ENCODE measurements at regions not wholly inside any gene's neighbourhood (a gene's known extent, or its start where the extent isn't known, plus 50 kb on each side); places are given as distances from the start of the nearest gene placed in this dataset.

- no peak overlapping the region for H3K27ac ChIP-seq (ENCODE audit: low read length)
- no peaks in the 10 kb centered on the region for H3K4me1 ChIP-seq (ENCODE audit: control insufficient read depth, insufficient read depth, low read length)
- no peaks in the 10 kb centered on the region for H3K27me3 ChIP-seq (ENCODE audit: control insufficient read depth, insufficient read depth, low read length)
- H3K4me3 ChIP-seq (ENCODE audit: low read length) = no peak overlapping the region
- no peaks in the 10 kb centered on the region for H3K36me3 ChIP-seq (ENCODE audit: control insufficient read depth, insufficient read depth, low read length)
- 80% methylated on average over 1 of the region's 5 CpGs for whole genome bisulfite sequencing (ENCODE audit: insufficient coverage, low lambda C conversion rate)
- H3K9me3 ChIP-seq (ENCODE audit: control insufficient read depth, low read depth, low read length) = no peaks in the 10 kb centered on the region
- no peak for DNase-seq
Measured at GRCh38 chr9:99732715-99733114, 89.0 kb upstream of the NR4A3 start.

- Histone ChIP-seq H3K27ac (ENCODE audit: low read length) (no peak overlapping the region), H3K4me3 (ENCODE audit: low read length) (no peak overlapping the region), H3K4me1 (ENCODE audit: control insufficient read depth, insufficient read depth, low read length) (no peaks in the 10 kb centered on the region), H3K27me3 (ENCODE audit: control insufficient read depth, insufficient read depth, low read length) (no peaks in the 10 kb centered on the region), H3K36me3 (ENCODE audit: control insufficient read depth, insufficient read depth, low read length) (no peaks in the 10 kb centered on the region), H3K9me3 (ENCODE audit: control insufficient read depth, low read depth, low read length) (no peaks in the 10 kb centered on the region)
- 100% methylated on average over 1 of the region's 2 CpGs for WGBS (ENCODE audit: insufficient coverage, low lambda C conversion rate)
- no peak for DNase-seq
Measured at GRCh38 chr9:99735041-99735440, 86.6 kb upstream of the NR4A3 start.

GRCh38 chr9:99736291-99736690 lies 85.4 kb upstream of the NR4A3 start:
- no peak for DNase-seq

GRCh38 chr9:99737649-99738048 lies 84.0 kb upstream of the NR4A3 start:
- 94% methylated on average over 3 of the region's 4 CpGs for WGBS (ENCODE audit: insufficient coverage, low lambda C conversion rate)
- H3K36me3 ChIP-seq (ENCODE audit: control insufficient read depth, insufficient read depth, low read length) = no peaks in the 10 kb centered on the region
- H3K4me1 ChIP-seq (ENCODE audit: control insufficient read depth, insufficient read depth, low read length) = no peaks in the 10 kb centered on the region
- H3K9me3 ChIP-seq (ENCODE audit: control insufficient read depth, low read depth, low read length) = no peaks in the 10 kb centered on the region
- H3K27me3 ChIP-seq (ENCODE audit: control insufficient read depth, insufficient read depth, low read length) = no peaks in the 10 kb centered on the region
- no peak overlapping the region for H3K4me3 ChIP-seq (ENCODE audit: low read length)
- H3K27ac ChIP-seq (ENCODE audit: low read length) = no peak overlapping the region
- DNase-seq = no peak

More at GRCh38 chr9:99736291-99736690, 85.4 kb upstream of the NR4A3 start:
- Histone ChIP-seq H3K4me1 (ENCODE audit: control insufficient read depth, insufficient read depth, low read length) (no peaks in the 10 kb centered on the region), H3K27ac (ENCODE audit: low read length) (no peak overlapping the region), H3K4me3 (ENCODE audit: low read length) (no peak overlapping the region), H3K27me3 (ENCODE audit: control insufficient read depth, insufficient read depth, low read length) (no peaks in the 10 kb centered on the region), H3K36me3 (ENCODE audit: control insufficient read depth, insufficient read depth, low read length) (no peaks in the 10 kb centered on the region), H3K9me3 (ENCODE audit: control insufficient read depth, low read depth, low read length) (no peaks in the 10 kb centered on the region)
- WGBS (ENCODE audit: insufficient coverage, low lambda C conversion rate) = 83% methylated on average over 3 of the region's 3 CpGs

GRCh38 chr9:99743006-99743405 lies 78.7 kb upstream of the NR4A3 start:
- H3K36me3 ChIP-seq (ENCODE audit: control insufficient read depth, insufficient read depth, low read length) = no peaks in the 10 kb centered on the region
- H3K9me3 ChIP-seq (ENCODE audit: control insufficient read depth, low read depth, low read length) = no peaks in the 10 kb centered on the region
- H3K4me1 ChIP-seq (ENCODE audit: control insufficient read depth, insufficient read depth, low read length) = no peaks in the 10 kb centered on the region
- H3K27me3 ChIP-seq (ENCODE audit: control insufficient read depth, insufficient read depth, low read length) = no peaks in the 10 kb centered on the region
- no peak for DNase-seq
- WGBS (ENCODE audit: insufficient coverage, low lambda C conversion rate) = no CpG with 5 or more reads among the region's 2 CpGs
- H3K27ac ChIP-seq (ENCODE audit: low read length) = no peak overlapping the region
- no peak overlapping the region for H3K4me3 ChIP-seq (ENCODE audit: low read length)

- no peaks in the 10 kb centered on the region for H3K27me3 ChIP-seq (ENCODE audit: control insufficient read depth, insufficient read depth, low read length)
- no peaks in the 10 kb centered on the region for H3K4me1 ChIP-seq (ENCODE audit: control insufficient read depth, insufficient read depth, low read length)
- no peak for DNase-seq
- no peak overlapping the region for H3K27ac ChIP-seq (ENCODE audit: low read length)
- no peak overlapping the region for H3K4me3 ChIP-seq (ENCODE audit: low read length)
- H3K36me3 ChIP-seq (ENCODE audit: control insufficient read depth, insufficient read depth, low read length) = no peaks in the 10 kb centered on the region
- WGBS (ENCODE audit: insufficient coverage, low lambda C conversion rate) = 93% methylated on average over 3 of the region's 3 CpGs
- H3K9me3 ChIP-seq (ENCODE audit: control insufficient read depth, low read depth, low read length) = no peaks in the 10 kb centered on the region
Measured at GRCh38 chr9:99743455-99743854, 78.2 kb upstream of the NR4A3 start.

- Histone ChIP-seq H3K9me3 (ENCODE audit: control insufficient read depth, low read depth, low read length) (no peaks in the 10 kb centered on the region), H3K4me3 (ENCODE audit: low read length) (no peak overlapping the region), H3K36me3 (ENCODE audit: control insufficient read depth, insufficient read depth, low read length) (no peaks in the 10 kb centered on the region), H3K27me3 (ENCODE audit: control insufficient read depth, insufficient read depth, low read length) (no peaks in the 10 kb centered on the region), H3K27ac (ENCODE audit: low read length) (no peak overlapping the region), H3K4me1 (ENCODE audit: control insufficient read depth, insufficient read depth, low read length) (no peaks in the 10 kb centered on the region)
- no peak for DNase-seq
- WGBS (ENCODE audit: insufficient coverage, low lambda C conversion rate) = no CpG with 5 or more reads among the region's 1 CpG
Measured at GRCh38 chr9:99744132-99744531, 77.6 kb upstream of the NR4A3 start.

GRCh38 chr9:99745085-99745484 lies 76.6 kb upstream of the NR4A3 start:
- no peak overlapping the region for H3K27ac ChIP-seq (ENCODE audit: low read length)
- no peaks in the 10 kb centered on the region for H3K4me1 ChIP-seq (ENCODE audit: control insufficient read depth, insufficient read depth, low read length)
- no peak for DNase-seq
- no peak overlapping the region for H3K4me3 ChIP-seq (ENCODE audit: low read length)
- no peaks in the 10 kb centered on the region for H3K9me3 ChIP-seq (ENCODE audit: control insufficient read depth, low read depth, low read length)
- no peaks in the 10 kb centered on the region for H3K27me3 ChIP-seq (ENCODE audit: control insufficient read depth, insufficient read depth, low read length)
- H3K36me3 ChIP-seq (ENCODE audit: control insufficient read depth, insufficient read depth, low read length) = no peaks in the 10 kb centered on the region
- WGBS (ENCODE audit: insufficient coverage, low lambda C conversion rate) = 100% methylated on average over 1 of the region's 4 CpGs

- H3K27ac ChIP-seq (ENCODE audit: low read length) = no peak overlapping the region
- DNase-seq = no peak
- no peaks in the 10 kb centered on the region for H3K9me3 ChIP-seq (ENCODE audit: control insufficient read depth, low read depth, low read length)
- H3K4me3 ChIP-seq (ENCODE audit: low read length) = no peak overlapping the region
- no peaks in the 10 kb centered on the region for H3K4me1 ChIP-seq (ENCODE audit: control insufficient read depth, insufficient read depth, low read length)
- H3K27me3 ChIP-seq (ENCODE audit: control insufficient read depth, insufficient read depth, low read length) = no peaks in the 10 kb centered on the region
- no peaks in the 10 kb centered on the region for H3K36me3 ChIP-seq (ENCODE audit: control insufficient read depth, insufficient read depth, low read length)
- WGBS (ENCODE audit: insufficient coverage, low lambda C conversion rate) = no CpG with 5 or more reads among the region's 1 CpG
Measured at GRCh38 chr9:99746406-99746805, 75.3 kb upstream of the NR4A3 start.

GRCh38 chr9:99748266-99748665 lies 73.4 kb upstream of the NR4A3 start:
- Histone ChIP-seq H3K4me1 (ENCODE audit: control insufficient read depth, insufficient read depth, low read length) (no peaks in the 10 kb centered on the region), H3K36me3 (ENCODE audit: control insufficient read depth, insufficient read depth, low read length) (no peaks in the 10 kb centered on the region), H3K9me3 (ENCODE audit: control insufficient read depth, low read depth, low read length) (no peaks in the 10 kb centered on the region), H3K27me3 (ENCODE audit: control insufficient read depth, insufficient read depth, low read length) (no peaks in the 10 kb centered on the region), H3K4me3 (ENCODE audit: low read length) (no peak overlapping the region), H3K27ac (ENCODE audit: low read length) (no peak overlapping the region)
- no peak for DNase-seq

GRCh38 chr9:99748676-99749075 lies 73.0 kb upstream of the NR4A3 start:
- H3K4me1 ChIP-seq (ENCODE audit: control insufficient read depth, insufficient read depth, low read length) = no peaks in the 10 kb centered on the region
- H3K27ac ChIP-seq (ENCODE audit: low read length) = no peak overlapping the region
- H3K27me3 ChIP-seq (ENCODE audit: control insufficient read depth, insufficient read depth, low read length) = no peaks in the 10 kb centered on the region
- H3K36me3 ChIP-seq (ENCODE audit: control insufficient read depth, insufficient read depth, low read length) = no peaks in the 10 kb centered on the region
- DNase-seq = no peak
- WGBS (ENCODE audit: insufficient coverage, low lambda C conversion rate) = 86% methylated on average over 1 of the region's 1 CpG
- H3K9me3 ChIP-seq (ENCODE audit: control insufficient read depth, low read depth, low read length) = no peaks in the 10 kb centered on the region
- no peak overlapping the region for H3K4me3 ChIP-seq (ENCODE audit: low read length)
